ENCODE measurements at regions not wholly inside any gene's neighbourhood (a gene's known extent, or its start where the extent isn't known, plus 50 kb on each side); places are given as distances from the start of the nearest gene placed in this dataset.

- no peak overlapping the region for H3K56ac ChIP-seq (ENCODE audit: extremely low read depth, insufficient read depth, low read length)
- no peak overlapping the region for H2AK5ac ChIP-seq (ENCODE audit: low read depth, low read length)
- no peaks in the 10 kb centered on the region for H3K4me1 ChIP-seq (ENCODE audit: control insufficient read depth, insufficient read depth, low read length)
- peaks cover 21% of the 10 kb centered on the region for H3K27me3 ChIP-seq (ENCODE audit: control insufficient read depth, insufficient read depth, low read length)
- H2BK5ac ChIP-seq (ENCODE audit: low read depth, low read length, poor library complexity, severe bottlenecking), result no peak overlapping the region
- CTCF ChIA-PET, result no interaction called here
- H3K18ac ChIP-seq (ENCODE audit: low read depth, low read length), result no peak overlapping the region
- H2AK9ac ChIP-seq (replicated peaks; ENCODE audit: low read depth, low read length, poor library complexity), result no peak overlapping the region
- no peak overlapping the region for H3K14ac ChIP-seq (replicated peaks; ENCODE audit: low read depth, low read length)
- dilution Hi-C loops (cut with HindIII; ENCODE audit: low sequenced_read_pairs, unreplicated experiment) (no loop called here), in situ Hi-C loops (cut with MboI; ENCODE audit: low sequenced_read_pairs) (no loop called here), intact Hi-C loops (cut with micrococcal nuclease) (no loop called here)
- no peak overlapping the region for H4K5ac ChIP-seq (ENCODE audit: low read depth, low read length)
- TF ChIP-seq RAD21 (IDR thresholded peaks at IDR 0.05; ENCODE audit: low read length) (no peak), CTCF (conservative IDR thresholded peaks at IDR 0.05; ENCODE audit: low read depth, low read length) (no peak), SMC3 (IDR thresholded peaks at IDR 0.05; ENCODE audit: low read depth, low read length) (no peak), ELK1 (IDR thresholded peaks at IDR 0.05; ENCODE audit: borderline replicate concordance, low read depth, low read length) (no peak), USF2 (IDR thresholded peaks at IDR 0.05; ENCODE audit: low read depth, low read length) (no peak), RCOR1 (IDR thresholded peaks at IDR 0.05; ENCODE audit: insufficient replicate concordance, low read length) (no peak), CHD1 (IDR thresholded peaks at IDR 0.05; ENCODE audit: low read depth, low read length) (no peak), NFE2L2 (IDR thresholded peaks at IDR 0.05; ENCODE audit: low read depth, low read length) (no peak), CEBPB (IDR thresholded peaks at IDR 0.05; ENCODE audit: low read depth, low read length) (no peak), POLR2A (IDR thresholded peaks at IDR 0.05; ENCODE audit: low read depth, low read length) (no peak), RFX5 (IDR thresholded peaks at IDR 0.05; ENCODE audit: low read depth, low read length) (no peak), FOS (IDR thresholded peaks at IDR 0.05; ENCODE audit: low read depth, low read length) (no peak), MAFK (IDR thresholded peaks at IDR 0.05; ENCODE audit: low read depth, low read length) (no peak), MAZ (IDR thresholded peaks at IDR 0.05; ENCODE audit: borderline replicate concordance, low read depth, low read length) (no peak)
- H3K4me2 ChIP-seq (ENCODE audit: low read depth, low read length), result no peak overlapping the region
- no peaks in the 10 kb centered on the region for H3K79me1 ChIP-seq (ENCODE audit: low read depth in 1 of 2, low read length in 2 of 2)
- H4K91ac ChIP-seq (ENCODE audit: insufficient read depth, low read depth, low read length), result no peak overlapping the region
- DNase-seq (no peak), ATAC-seq (ENCODE audit: low read depth) (no peak)
- H4K8ac ChIP-seq (ENCODE audit: low read depth in 2 of 2, low read length in 2 of 2), result no peak overlapping the region
- no peaks in the 10 kb centered on the region for H4K20me1 ChIP-seq (ENCODE audit: insufficient read depth, low read length)
- no peak overlapping the region for H3K23ac ChIP-seq (ENCODE audit: low read depth, low read length)
- H3K4ac ChIP-seq (ENCODE audit: low read depth, low read length), result no peak overlapping the region
- no peak overlapping the region for H2AFZ ChIP-seq (replicated peaks; ENCODE audit: low read length, poor library complexity)
- H3K9ac ChIP-seq (ENCODE audit: low read depth, low read length), result no peak overlapping the region
- no peak overlapping the region for H3K4me3 ChIP-seq (ENCODE audit: insufficient read depth, low read depth, low read length)
- no peaks in the 10 kb centered on the region for H3K9me3 ChIP-seq (ENCODE audit: control insufficient read depth, insufficient read depth, low read length)
- no TSS peak for BruUV-seq (replicated peaks)
- no peak overlapping the region for H2BK20ac ChIP-seq (ENCODE audit: low read depth, low read length)
- POLR2A ChIA-PET (ENCODE audit: unreplicated experiment), result no interaction called here
- H3K36me3 ChIP-seq (ENCODE audit: control insufficient read depth, insufficient read depth, low read length), result no peaks in the 10 kb centered on the region
- H2BK15ac ChIP-seq (ENCODE audit: low read depth, low read length), result no peak overlapping the region
- H3K9me1 ChIP-seq (ENCODE audit: insufficient read depth, low read length), result no peaks in the 10 kb centered on the region
- H3K27ac ChIP-seq (ENCODE audit: insufficient read depth, low read length), result no peak overlapping the region
- WGBS, 2 experiments (ENCODE audit: extremely low coverage in 2 of 2, insufficient read length in 1 of 2), result 89% methylated on average over 2 of the region's 5 CpGs; no CpG with 5 or more reads in 1 of the 2 experiments
- H2BK120ac ChIP-seq (ENCODE audit: low read depth, low read length), result no peak overlapping the region
Observed at GRCh38 chr10:93216341-93216985, 142.8 kb downstream of the CYP26A1 start.

Measured in IMR-90 (cell line).